Endothelial cell (in vitro differentiated cells): ENCODE measurements at regions not wholly inside any gene's neighbourhood (a gene's known extent, or its start where the extent isn't known, plus 50 kb on each side); places are given as distances from the start of the nearest gene placed in this dataset.

Experiments used
- DNase-seq: peaks from one replicate; pipeline ENCODE4 v3.0.0; 2021; ENCODE audit warnings: low spot score
- H3K27ac Mint-ChIP-seq: one replicate; pipeline ENCODE4 v1.8.0; 2021; ENCODE audit warnings: mixed read lengths, inconsistent platforms; ENCODE audit not compliant: unreplicated experiment
- H3K27me3 Mint-ChIP-seq: one replicate; pipeline ENCODE4 v1.8.0; 2021; ENCODE audit warnings: mild to moderate bottlenecking, moderate library complexity, mixed read lengths, inconsistent platforms; ENCODE audit not compliant: unreplicated experiment
- H3K36me3 Mint-ChIP-seq: one replicate; pipeline ENCODE4 v1.8.0; 2021; ENCODE audit warnings: mild to moderate bottlenecking, low read depth, mixed read lengths, inconsistent platforms; ENCODE audit not compliant: unreplicated experiment
- H3K4me1 Mint-ChIP-seq: one replicate; pipeline ENCODE4 v1.8.0; 2021; ENCODE audit warnings: mild to moderate bottlenecking, mixed read lengths, inconsistent platforms; ENCODE audit not compliant: unreplicated experiment
- H3K4me3 Mint-ChIP-seq: one replicate; pipeline ENCODE4 v1.8.0; 2021; ENCODE audit warnings: mild to moderate bottlenecking, mixed read lengths, inconsistent platforms; ENCODE audit not compliant: unreplicated experiment
- H3K9me3 Mint-ChIP-seq: one replicate; pipeline ENCODE4 v1.8.0; 2021; ENCODE audit warnings: mixed read lengths, inconsistent platforms; ENCODE audit not compliant: unreplicated experiment
- CTCF ChIP-seq: fragments of 200-600 bp; sonication (generic); IDR thresholded peaks from one replicate; pipeline ENCODE4 v1.5.0; 2021; ENCODE audit warnings: antibody characterized with exemption; ENCODE audit not compliant: unreplicated experiment

GRCh38 chr2:4668381-4668780 is 965.0 kb downstream of the DCDC2C start:
- Mint-ChIP-seq H3K27me3 (peaks cover 1% of the 10 kb centered on the region), H3K27ac (no peak overlapping the region), H3K36me3 (no peaks in the 10 kb centered on the region), H3K4me3 (no peak overlapping the region), H3K9me3 (peaks cover 9% of the 10 kb centered on the region), H3K4me1 (no peaks in the 10 kb centered on the region)
- TF ChIP-seq CTCF, result no peak
- no peak for DNase-seq

GRCh38 chr2:4670331-4670730 is 967.0 kb downstream of the DCDC2C start:
- H3K4me3 Mint-ChIP-seq, result no peak overlapping the region
- DNase-seq, result no peak
- no peaks in the 10 kb centered on the region for H3K4me1 Mint-ChIP-seq
- TF ChIP-seq CTCF, result no peak
- peaks cover 1% of the 10 kb centered on the region for H3K27me3 Mint-ChIP-seq
- H3K36me3 Mint-ChIP-seq, result no peaks in the 10 kb centered on the region
- no peak overlapping the region for H3K27ac Mint-ChIP-seq
- H3K9me3 Mint-ChIP-seq, result peaks cover 9% of the 10 kb centered on the region

GRCh38 chr2:4673025-4673489 is 969.7 kb downstream of the DCDC2C start:
- H3K4me1 Mint-ChIP-seq, result no peaks in the 10 kb centered on the region
- no peak for TF ChIP-seq CTCF
- H3K27me3 Mint-ChIP-seq, result peaks cover 1% of the 10 kb centered on the region
- DNase-seq, result no peak
- no peak overlapping the region for H3K27ac Mint-ChIP-seq
- H3K9me3 Mint-ChIP-seq, result peaks cover 15% of the 10 kb centered on the region
- no peaks in the 10 kb centered on the region for H3K36me3 Mint-ChIP-seq
- H3K4me3 Mint-ChIP-seq, result no peak overlapping the region

- Mint-ChIP-seq H3K4me1 (no peaks in the 10 kb centered on the region), H3K4me3 (no peak overlapping the region), H3K27ac (no peak overlapping the region), H3K36me3 (no peaks in the 10 kb centered on the region), H3K9me3 (peaks cover 15% of the 10 kb centered on the region), H3K27me3 (peaks cover 2% of the 10 kb centered on the region)
- DNase-seq, result no peak
- no peak for TF ChIP-seq CTCF
These were observed 970.6 kb downstream of the DCDC2C start for GRCh38 chr2:4674007-4674406.

- no peak for TF ChIP-seq CTCF
- Mint-ChIP-seq H3K4me3 (no peak overlapping the region), H3K9me3 (peaks cover 15% of the 10 kb centered on the region), H3K27ac (no peak overlapping the region), H3K27me3 (peaks cover 2% of the 10 kb centered on the region), H3K4me1 (peaks cover 2% of the 10 kb centered on the region), H3K36me3 (no peaks in the 10 kb centered on the region)
- DNase-seq, result no peak
These were observed 971.9 kb downstream of the DCDC2C start for GRCh38 chr2:4675295-4675694.
